Calu3 (cell line): ENCODE measurements at regions not wholly inside any gene's neighbourhood (a gene's known extent, or its start where the extent isn't known, plus 50 kb on each side); places are given as distances from the start of the nearest gene placed in this dataset.

Experiments used
- BruUV-seq: library from RNA; stranded (reverse); fragments of 400-500 nt; replicated peaks from 2 replicates; lab custom pipeline; 2021; lab: Mats Ljungman, UMichigan
- CTCF ChIA-PET: fragments of 300-600 bp; sonication (Branson Sonifier 250); formaldehyde crosslinking; loops from one replicate; lab custom pipeline; 2022; ENCODE audit warnings: antibody characterized with exemption; lab: Charles Lee
- DNase-seq: peaks from one replicate; pipeline ENCODE4 v3.0.0; 2022
- H3K27ac Mint-ChIP-seq: one replicate; pipeline ENCODE4 v1.8.0; 2022; ENCODE audit warnings: mixed read lengths; ENCODE audit not compliant: unreplicated experiment
- H3K27me3 Mint-ChIP-seq: one replicate; pipeline ENCODE4 v1.8.0; 2022; ENCODE audit warnings: mixed read lengths; ENCODE audit not compliant: unreplicated experiment
- H3K36me3 Mint-ChIP-seq: one replicate; pipeline ENCODE4 v1.8.0; 2022; ENCODE audit warnings: mild to moderate bottlenecking, moderate library complexity, mixed read lengths; ENCODE audit not compliant: insufficient read depth, unreplicated experiment
- H3K4me1 Mint-ChIP-seq: one replicate; pipeline ENCODE4 v1.8.0; 2022; ENCODE audit warnings: mild to moderate bottlenecking, low read depth, mixed read lengths; ENCODE audit not compliant: unreplicated experiment
- H3K4me3 Mint-ChIP-seq: one replicate; pipeline ENCODE4 v1.8.0; 2022; ENCODE audit warnings: mild to moderate bottlenecking, low read depth, moderate library complexity, mixed read lengths; ENCODE audit not compliant: unreplicated experiment
- H3K9me3 Mint-ChIP-seq: one replicate; pipeline ENCODE4 v1.8.0; 2022; ENCODE audit warnings: low read depth, mixed read lengths; ENCODE audit not compliant: unreplicated experiment
- intact Hi-C: fragments of 100-400 bp; cut with micrococcal nuclease; formaldehyde crosslinking; loops from one replicate; pipeline ENCODE4 v1.10.0; 2022; ENCODE audit not compliant: unreplicated experiment
- TF ChIP-seq, protein P1 (sequence below): fragments of 200-600 bp; IDR thresholded peaks from one replicate; pipeline ENCODE4 v1.8.0; 2022; ENCODE audit warnings: antibody characterized with exemption; ENCODE audit not compliant: unreplicated experiment

DNA sequence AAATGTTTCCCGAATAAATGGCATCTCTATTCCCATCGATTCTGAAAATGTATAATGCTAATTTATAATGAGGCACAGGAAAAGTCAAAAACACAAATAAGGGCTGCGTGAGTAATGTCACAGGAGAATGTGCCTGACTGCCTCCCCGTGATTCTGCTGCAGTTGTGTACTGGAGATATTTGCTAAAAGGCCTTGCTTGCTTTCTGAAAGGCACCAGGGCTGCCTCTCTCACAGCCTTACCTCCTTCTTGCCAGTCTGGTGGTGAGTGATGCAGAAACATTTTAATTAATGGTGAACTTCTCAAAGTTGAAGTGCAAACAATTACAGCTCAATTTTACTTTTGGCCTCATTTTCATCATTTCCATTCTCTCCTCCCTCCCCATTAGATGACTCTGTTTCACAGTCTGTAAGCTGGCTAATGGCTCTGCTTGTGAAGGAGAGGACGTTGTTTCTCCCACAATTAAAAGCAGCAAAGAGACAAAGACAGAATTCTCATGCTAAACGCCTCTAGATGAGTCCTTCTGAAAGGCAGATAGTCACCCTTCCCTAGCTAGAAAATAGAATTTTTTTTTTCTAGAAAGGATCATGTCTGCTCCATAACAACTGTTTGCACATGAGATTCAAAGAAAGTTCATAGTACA is 377.6 kb downstream of the MDFIC start:
- BruUV-seq, result no TSS peak
- intact Hi-C loops, result no loop called here
- DNase-seq, result no peak
- TF ChIP-seq, protein P1, sequence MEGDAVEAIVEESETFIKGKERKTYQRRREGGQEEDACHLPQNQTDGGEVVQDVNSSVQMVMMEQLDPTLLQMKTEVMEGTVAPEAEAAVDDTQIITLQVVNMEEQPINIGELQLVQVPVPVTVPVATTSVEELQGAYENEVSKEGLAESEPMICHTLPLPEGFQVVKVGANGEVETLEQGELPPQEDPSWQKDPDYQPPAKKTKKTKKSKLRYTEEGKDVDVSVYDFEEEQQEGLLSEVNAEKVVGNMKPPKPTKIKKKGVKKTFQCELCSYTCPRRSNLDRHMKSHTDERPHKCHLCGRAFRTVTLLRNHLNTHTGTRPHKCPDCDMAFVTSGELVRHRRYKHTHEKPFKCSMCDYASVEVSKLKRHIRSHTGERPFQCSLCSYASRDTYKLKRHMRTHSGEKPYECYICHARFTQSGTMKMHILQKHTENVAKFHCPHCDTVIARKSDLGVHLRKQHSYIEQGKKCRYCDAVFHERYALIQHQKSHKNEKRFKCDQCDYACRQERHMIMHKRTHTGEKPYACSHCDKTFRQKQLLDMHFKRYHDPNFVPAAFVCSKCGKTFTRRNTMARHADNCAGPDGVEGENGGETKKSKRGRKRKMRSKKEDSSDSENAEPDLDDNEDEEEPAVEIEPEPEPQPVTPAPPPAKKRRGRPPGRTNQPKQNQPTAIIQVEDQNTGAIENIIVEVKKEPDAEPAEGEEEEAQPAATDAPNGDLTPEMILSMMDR, result no peak
- H3K4me1 Mint-ChIP-seq, result peaks cover 29% of the 10 kb centered on the region
- no peaks in the 10 kb centered on the region for H3K36me3 Mint-ChIP-seq
- no peak overlapping the region for H3K27ac Mint-ChIP-seq
- H3K4me3 Mint-ChIP-seq, result no peak overlapping the region
- H3K9me3 Mint-ChIP-seq, result peaks cover 6% of the 10 kb centered on the region
- CTCF ChIA-PET, result no interaction called here
- no peaks in the 10 kb centered on the region for H3K27me3 Mint-ChIP-seq

DNA sequence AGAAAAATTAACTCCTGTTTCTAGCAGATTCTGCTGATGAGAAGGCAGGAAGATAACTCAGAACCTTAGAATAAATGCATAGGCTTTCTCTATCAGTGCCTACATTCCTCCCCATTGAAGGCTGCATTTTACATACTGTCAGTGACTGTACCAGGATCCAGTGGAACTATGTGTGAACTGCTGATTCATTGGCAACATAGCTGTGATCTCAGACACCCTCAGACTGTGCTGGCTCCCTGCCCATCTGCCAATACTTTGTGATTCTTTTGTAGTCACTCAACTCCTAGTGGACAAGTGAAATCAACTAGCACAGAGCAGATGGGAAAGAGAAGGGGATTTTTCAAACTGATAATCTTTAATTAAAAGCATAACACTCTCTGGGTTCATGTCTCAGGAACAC is 375.8 kb downstream of the MDFIC start:
- Mint-ChIP-seq H3K27ac (no peak overlapping the region), H3K36me3 (no peaks in the 10 kb centered on the region), H3K4me1 (peaks cover 29% of the 10 kb centered on the region), H3K9me3 (peaks cover under 1% of the 10 kb centered on the region), H3K27me3 (no peaks in the 10 kb centered on the region), H3K4me3 (no peak overlapping the region)
- CTCF ChIA-PET, result interaction anchor here (0.6 to 1.0 kb wide), 2 partner anchors 8 to 313 kb away, joined by 3 read pairs; no protein-coding TSS in a partner anchor
- DNase-seq, result peak; percentile 78
- intact Hi-C loops, result no loop called here
- TF ChIP-seq, protein P1, result no peak
- no TSS peak for BruUV-seq

DNA sequence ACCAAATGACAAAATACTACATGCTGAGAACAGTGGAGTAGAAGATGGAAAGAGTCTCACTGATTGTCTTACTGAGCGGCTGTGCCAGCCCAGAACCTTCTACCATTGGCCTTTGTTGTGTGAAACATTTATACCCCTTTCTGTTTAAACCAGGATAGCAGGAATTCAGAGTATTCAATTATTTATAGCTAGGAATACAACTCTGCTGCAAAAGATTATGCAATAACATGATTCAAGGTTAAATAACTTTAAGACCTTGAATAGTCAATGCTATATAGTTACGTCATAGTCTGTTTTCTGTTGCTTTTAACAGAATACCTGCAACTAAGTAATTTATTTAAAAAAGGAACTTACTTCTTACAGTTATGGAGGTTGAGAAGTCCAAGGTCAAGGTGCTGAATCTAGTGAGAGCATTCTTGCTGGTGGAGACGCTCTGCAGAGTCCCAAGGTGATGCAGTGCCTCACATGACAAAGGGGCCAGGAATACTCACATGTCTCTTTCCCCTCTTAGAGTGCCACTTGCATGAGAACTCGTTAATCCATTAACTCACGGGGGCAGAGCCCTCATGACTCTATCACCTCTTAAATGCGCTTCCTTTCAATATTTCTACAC is 371.8 kb downstream of the MDFIC start:
- H3K27ac Mint-ChIP-seq, result no peak overlapping the region
- H3K4me3 Mint-ChIP-seq, result no peak overlapping the region
- TF ChIP-seq, protein P1, result no peak
- CTCF ChIA-PET, result interaction anchor here (0.6 kb wide), 1 partner anchor 185 kb away, joined by 5 read pairs; no protein-coding TSS in a partner anchor
- peaks cover 3% of the 10 kb centered on the region for H3K9me3 Mint-ChIP-seq
- intact Hi-C loops, result no loop called here
- no peaks in the 10 kb centered on the region for H3K36me3 Mint-ChIP-seq
- H3K4me1 Mint-ChIP-seq, result peaks cover 14% of the 10 kb centered on the region
- no peaks in the 10 kb centered on the region for H3K27me3 Mint-ChIP-seq
- DNase-seq, result no peak
- no TSS peak for BruUV-seq

DNA sequence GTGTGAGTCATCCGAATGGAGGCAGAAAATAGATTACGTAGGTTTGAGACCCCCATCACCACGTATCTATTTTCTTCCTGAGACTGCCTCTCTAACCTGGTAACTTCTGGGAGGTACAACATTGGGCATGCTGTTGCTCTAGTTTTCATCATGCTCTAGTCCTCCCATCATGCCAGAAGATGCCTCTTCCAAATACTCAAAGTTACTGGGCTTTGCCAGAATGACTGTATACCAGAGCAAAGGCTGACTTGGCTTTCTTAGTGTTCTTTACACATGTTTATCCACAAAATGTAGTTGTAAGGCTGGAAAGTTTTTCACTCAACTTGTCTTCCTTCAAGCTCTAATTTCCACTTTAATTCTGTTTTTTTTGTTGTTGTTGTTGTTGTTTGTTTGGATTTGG is 370.5 kb downstream of the MDFIC start:
- Mint-ChIP-seq H3K4me3 (no peak overlapping the region), H3K36me3 (no peaks in the 10 kb centered on the region), H3K27me3 (no peaks in the 10 kb centered on the region), H3K9me3 (peaks cover 3% of the 10 kb centered on the region), H3K27ac (no peak overlapping the region), H3K4me1 (peaks cover 2% of the 10 kb centered on the region)
- CTCF ChIA-PET, result no interaction called here
- BruUV-seq, result no TSS peak
- TF ChIP-seq, protein P1, result no peak
- intact Hi-C loops, result no loop called here
- DNase-seq, result no peak
